WI38 (cell line): ENCODE measurements at regions not wholly inside any gene's neighbourhood (a gene's known extent, or its start where the extent isn't known, plus 50 kb on each side); places are given as distances from the start of the nearest gene placed in this dataset.
"Not testable (repeated sequence)": the region's sequence is repeated elsewhere in the genome, so short reads cannot be mapped to it uniquely, and the experiment has no call there.

ENCODE experiments used
- H3K4me3 ChIP-seq: 2 replicates; pipeline ENCODE4 v1.5.1; 2011; ENCODE audit warnings: low read depth, mild to moderate bottlenecking, control low read depth, low read length
- TF ChIP-seq, protein P1 (sequence below): IDR thresholded peaks from 2 replicates; pipeline ENCODE4 v1.5.1; 2012; ENCODE audit warnings: low read depth, mild to moderate bottlenecking, control low read depth, low read length

DNA sequence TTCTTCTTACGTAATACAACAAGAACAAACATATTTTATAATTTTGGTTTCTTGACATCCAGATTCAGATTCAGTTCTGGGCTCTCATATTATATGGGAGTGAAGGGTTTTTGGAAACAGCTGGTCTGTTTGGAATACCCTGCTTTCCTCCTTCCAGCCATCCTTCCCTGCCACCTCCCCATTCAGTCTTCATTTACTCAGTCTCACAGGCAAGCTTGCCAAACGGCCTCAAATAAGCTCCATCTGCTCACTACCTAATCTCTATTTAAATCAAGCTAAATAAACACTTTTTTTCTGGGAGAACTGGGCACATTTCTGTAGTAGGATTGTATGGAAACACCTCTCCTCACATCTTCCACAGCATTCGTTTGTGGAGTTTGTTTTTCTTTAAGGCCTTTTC lies 147.5 kb downstream of the RND3 start:
- TF ChIP-seq, protein P1, sequence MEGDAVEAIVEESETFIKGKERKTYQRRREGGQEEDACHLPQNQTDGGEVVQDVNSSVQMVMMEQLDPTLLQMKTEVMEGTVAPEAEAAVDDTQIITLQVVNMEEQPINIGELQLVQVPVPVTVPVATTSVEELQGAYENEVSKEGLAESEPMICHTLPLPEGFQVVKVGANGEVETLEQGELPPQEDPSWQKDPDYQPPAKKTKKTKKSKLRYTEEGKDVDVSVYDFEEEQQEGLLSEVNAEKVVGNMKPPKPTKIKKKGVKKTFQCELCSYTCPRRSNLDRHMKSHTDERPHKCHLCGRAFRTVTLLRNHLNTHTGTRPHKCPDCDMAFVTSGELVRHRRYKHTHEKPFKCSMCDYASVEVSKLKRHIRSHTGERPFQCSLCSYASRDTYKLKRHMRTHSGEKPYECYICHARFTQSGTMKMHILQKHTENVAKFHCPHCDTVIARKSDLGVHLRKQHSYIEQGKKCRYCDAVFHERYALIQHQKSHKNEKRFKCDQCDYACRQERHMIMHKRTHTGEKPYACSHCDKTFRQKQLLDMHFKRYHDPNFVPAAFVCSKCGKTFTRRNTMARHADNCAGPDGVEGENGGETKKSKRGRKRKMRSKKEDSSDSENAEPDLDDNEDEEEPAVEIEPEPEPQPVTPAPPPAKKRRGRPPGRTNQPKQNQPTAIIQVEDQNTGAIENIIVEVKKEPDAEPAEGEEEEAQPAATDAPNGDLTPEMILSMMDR = no peak
- no peak overlapping the region for H3K4me3 ChIP-seq

DNA sequence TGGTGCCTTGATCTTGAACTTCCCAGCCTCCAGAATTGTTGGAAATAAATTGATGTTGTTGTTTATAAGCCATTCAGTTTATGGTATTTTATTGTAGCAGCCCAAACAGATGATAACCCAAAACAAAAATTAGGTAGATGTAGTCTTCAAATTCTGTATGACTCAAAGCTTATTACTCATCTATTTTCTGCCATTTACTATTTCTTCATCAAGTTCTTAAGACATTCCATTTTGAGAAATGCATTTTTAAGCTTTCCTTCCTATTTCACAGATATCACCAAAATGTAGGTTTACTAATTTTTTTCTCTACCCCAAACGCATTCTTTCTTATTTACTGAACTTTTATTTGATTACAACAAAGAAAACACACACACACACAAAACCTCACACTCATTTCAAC lies 148.2 kb downstream of the RND3 start:
- no peak overlapping the region for H3K4me3 ChIP-seq
- TF ChIP-seq, protein P1 = no peak

DNA sequence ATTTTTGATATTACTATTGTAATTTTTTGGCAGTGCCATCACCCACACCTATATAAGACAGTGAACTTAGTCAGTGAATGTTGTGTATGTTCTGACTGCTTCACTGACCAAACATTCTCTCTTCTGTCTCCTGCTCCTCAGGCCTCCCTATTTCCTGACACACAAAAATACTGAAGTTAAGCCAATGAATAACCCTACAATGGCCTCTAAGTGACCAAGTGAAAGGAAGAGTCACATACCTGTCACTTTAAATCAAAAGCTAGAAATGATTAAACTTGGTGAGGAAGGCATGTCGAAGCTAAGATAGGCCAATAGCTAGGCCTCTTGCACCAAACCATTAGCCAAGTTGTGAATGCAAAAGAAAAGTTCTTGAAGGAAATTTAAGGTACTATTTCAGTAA lies 151.9 kb downstream of the RND3 start:
- TF ChIP-seq, protein P1 = no peak
- H3K4me3 ChIP-seq = no peak overlapping the region

DNA sequence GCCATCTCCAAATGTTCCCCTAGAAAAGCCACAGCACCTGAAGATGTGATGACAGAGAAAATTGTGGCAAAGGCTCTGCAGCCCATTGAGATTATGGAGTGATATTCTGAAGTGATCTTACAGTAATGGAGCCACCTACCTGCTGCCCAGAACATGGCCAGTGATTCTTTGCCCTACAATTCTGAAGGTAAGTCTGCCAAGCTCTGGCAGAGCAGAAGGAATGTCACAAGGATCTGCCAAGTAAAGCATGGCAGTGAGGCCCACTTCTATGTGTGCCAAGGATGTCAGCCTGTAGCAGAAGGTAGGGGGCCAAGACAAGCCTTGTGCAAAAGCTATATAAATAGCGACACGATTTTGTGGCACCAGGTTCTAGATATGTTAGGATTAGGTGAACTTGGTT lies 155.1 kb downstream of the RND3 start:
- TF ChIP-seq, protein P1 = no peak
- no peak overlapping the region for H3K4me3 ChIP-seq

DNA sequence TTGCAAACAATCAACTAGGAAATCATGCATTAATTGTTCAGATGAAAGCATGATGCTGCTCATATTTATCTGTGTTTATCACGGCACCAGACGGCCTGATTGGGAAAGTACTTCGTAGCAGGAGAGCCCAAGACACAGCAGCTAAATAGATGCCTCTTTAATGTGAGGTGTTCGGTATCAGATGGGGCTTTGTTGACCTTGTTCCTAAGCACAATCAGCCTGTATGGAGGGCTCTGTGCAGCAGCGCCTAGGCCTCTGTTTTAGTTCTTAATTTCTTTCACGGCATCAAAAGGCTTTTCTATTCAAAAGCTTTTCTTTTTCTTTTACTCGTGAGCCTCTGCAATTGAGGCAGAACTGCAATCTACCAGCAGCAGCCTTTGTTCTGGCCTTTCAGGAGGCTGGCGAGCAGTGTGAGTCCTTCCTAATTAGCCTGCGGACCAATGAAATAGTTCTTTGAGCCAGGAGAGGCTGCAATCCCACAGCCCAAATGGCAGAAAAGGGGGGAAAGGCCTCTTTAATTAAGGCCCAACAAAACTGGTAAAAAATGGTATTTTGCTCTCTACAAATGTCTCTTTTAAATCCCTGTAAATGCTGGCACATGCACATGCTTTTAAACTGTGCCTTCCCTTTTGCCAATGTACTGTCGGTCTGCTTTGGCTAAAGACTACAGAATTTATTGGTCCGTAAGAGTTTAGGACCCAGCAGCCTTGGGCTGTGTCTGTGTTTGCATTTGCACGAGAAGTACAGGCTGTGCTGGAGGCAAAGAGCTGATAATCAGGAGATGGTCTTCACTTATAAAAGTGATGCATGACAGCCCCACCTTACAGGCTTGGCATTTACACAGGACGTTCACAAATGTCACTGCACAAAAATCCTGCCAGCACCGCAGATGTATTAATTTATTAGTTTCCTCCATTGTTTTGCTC lies 159.6 kb downstream of the RND3 start:
- H3K4me3 ChIP-seq = no peak overlapping the region
- TF ChIP-seq, protein P1 = no peak

DNA sequence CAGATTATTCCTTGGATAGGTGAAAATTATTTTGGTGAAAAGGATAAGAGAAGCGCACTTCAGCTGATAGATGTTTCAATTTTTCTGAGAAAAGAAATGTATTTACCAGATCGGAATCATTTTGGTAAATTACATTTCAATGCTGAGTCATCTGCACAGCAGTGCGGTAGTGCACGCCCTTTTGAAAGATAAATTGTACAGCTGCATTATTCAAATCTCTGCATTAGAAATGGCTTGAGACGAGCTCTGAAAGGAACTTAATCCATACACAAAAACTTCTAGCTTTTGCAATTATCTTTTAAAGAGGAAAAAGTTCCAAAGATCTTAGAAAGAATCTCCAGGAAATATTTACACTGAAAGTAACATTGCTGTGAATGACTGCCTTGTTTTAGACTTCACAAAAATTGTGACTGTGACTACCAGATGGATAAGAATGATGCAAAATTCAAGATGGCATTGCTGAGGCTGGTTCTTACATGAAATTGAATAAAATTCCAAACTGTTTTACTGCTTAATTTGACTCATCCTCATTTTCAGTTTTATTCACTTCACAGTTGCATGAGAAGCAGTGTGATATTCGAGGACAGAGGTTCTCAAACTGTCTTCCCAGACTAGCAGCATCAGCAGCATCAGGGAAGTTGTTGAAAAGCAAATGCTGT lies 161.7 kb downstream of the RND3 start:
- TF ChIP-seq, protein P1 = no peak
- no peak overlapping the region for H3K4me3 ChIP-seq

DNA sequence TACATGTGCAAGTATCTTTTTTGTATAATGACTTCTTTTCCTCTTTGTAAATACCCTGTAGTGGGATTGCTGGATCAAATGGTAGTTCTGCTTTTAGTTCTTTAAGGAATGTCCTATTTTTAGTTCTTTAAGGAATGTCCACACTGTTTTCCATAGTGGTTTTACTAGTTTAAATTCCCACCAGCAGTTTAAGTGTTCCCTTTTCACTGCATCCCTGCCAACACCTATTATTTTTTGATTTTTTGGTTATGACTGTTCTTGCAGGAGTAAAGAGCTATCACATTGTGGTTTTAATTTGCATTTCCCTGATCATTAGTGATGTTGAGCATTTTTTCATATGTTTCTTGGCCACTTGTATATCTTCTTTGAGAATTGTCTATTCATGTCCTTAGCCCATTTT lies 164.4 kb downstream of the RND3 start:
- not testable (repeated sequence) for H3K4me3 ChIP-seq
